ENCODE measurements at regions not wholly inside any gene's neighbourhood (a gene's known extent, or its start where the extent isn't known, plus 50 kb on each side); places are given as distances from the start of the nearest gene placed in this dataset.

DNA sequence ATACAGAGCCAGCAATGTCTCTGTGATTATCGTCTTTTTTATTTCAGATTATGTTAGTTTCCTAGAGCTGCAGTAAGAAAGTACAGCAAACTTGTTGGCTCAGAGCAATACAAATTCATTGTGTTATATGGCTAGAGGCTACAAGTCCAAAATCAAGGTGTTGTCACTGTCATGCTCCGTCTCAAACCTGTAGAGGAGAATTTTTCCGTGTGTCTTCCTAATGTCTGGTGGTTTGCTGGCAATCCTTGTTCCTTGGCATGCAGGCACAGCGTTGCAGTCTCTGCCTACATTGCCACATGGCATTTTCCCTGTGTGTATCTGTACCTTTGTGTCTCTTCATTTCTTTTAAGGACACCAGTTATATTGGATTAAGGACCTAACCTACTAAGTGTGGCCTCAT, 244.4 kb downstream of the LRRIQ3 start:
- H3K4me3 ChIP-seq (ENCODE audit: low read depth, low read length) = no peak overlapping the region
- peak in 1 of 6 donors; percentile 61 for DNase-seq (ENCODE audit: low read depth in 4 of 6, low spot score in 6 of 6)
- H3K4me1 ChIP-seq (ENCODE audit: control insufficient read depth, insufficient read depth, low read length) = no peaks in the 10 kb centered on the region
- no peaks in the 10 kb centered on the region for H3K36me3 ChIP-seq (ENCODE audit: control insufficient read depth, insufficient read depth, low read length)
- no peak overlapping the region for H3K27ac ChIP-seq (ENCODE audit: low read depth, low read length)
- no peaks in the 10 kb centered on the region for H3K9me3 ChIP-seq (ENCODE audit: control insufficient read depth, insufficient read depth, low read length)
- H3K27me3 ChIP-seq (ENCODE audit: control insufficient read depth, insufficient read depth, low read length) = no peaks in the 10 kb centered on the region
- whole genome bisulfite sequencing (ENCODE audit: insufficient coverage) = 100% methylated on average over 2 of the region's 4 CpGs

DNA sequence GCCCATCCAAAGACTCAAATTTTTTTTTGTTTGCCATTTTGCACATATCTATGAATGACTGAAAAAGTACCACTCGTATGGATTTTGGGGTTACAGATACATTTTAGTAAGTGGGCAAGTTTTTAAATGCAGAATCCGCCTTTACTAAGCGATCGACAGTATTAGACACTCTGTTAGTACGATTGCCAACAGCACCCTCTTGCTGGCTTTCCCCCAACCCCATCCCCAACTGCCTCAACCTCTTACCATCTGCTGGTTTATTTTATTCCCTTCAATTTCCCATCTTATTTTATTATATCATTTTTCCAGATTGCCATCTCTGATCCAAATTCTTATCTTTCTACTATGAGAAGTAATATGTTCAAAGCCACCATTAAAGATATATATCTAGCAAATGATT, 244.8 kb downstream of the LRRIQ3 start:
- peak in 2 of 6 donors; percentile 3 to 86 for DNase-seq (ENCODE audit: low read depth in 4 of 6, low spot score in 6 of 6)
- no peak overlapping the region for H3K4me3 ChIP-seq (ENCODE audit: low read depth, low read length)

DNA sequence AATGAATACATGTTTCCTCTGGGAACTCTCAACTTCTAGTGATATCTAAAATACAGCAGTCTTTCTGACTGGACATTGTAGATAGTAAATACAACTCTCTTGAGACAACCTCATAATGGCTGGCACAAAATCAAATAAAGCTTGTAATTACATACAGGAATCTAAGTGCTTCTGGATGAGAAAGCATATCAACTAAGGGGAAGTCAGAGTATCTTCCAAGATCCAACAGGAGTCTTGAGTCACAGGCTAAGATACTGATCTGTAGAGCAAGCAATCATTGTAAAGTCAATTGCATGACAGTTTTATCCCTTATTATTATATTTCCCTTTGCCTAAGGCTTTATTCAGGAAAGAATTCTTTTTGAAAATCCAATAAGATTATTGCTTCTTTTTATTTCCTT, 249.9 kb downstream of the LRRIQ3 start:
- Histone ChIP-seq H3K4me3 (ENCODE audit: low read depth, low read length) (no peak overlapping the region), H3K27ac (ENCODE audit: low read depth, low read length) (no peak overlapping the region), H3K4me1 (ENCODE audit: control insufficient read depth, insufficient read depth, low read length) (no peaks in the 10 kb centered on the region), H3K27me3 (ENCODE audit: control insufficient read depth, insufficient read depth, low read length) (no peaks in the 10 kb centered on the region), H3K36me3 (ENCODE audit: control insufficient read depth, insufficient read depth, low read length) (no peaks in the 10 kb centered on the region), H3K9me3 (ENCODE audit: control insufficient read depth, insufficient read depth, low read length) (no peaks in the 10 kb centered on the region)
- DNase-seq (ENCODE audit: low read depth in 4 of 6, low spot score in 6 of 6) = no peak

More for the DNA sequence above, 244.8 kb downstream of the LRRIQ3 start:
- no peak overlapping the region for H3K27ac ChIP-seq (ENCODE audit: low read depth, low read length)
- no peaks in the 10 kb centered on the region for H3K36me3 ChIP-seq (ENCODE audit: control insufficient read depth, insufficient read depth, low read length)
- 100% methylated on average over 1 of the region's 5 CpGs for WGBS (ENCODE audit: insufficient coverage)
- H3K9me3 ChIP-seq (ENCODE audit: control insufficient read depth, insufficient read depth, low read length) = no peaks in the 10 kb centered on the region
- H3K27me3 ChIP-seq (ENCODE audit: control insufficient read depth, insufficient read depth, low read length) = no peaks in the 10 kb centered on the region
- no peaks in the 10 kb centered on the region for H3K4me1 ChIP-seq (ENCODE audit: control insufficient read depth, insufficient read depth, low read length)

DNA sequence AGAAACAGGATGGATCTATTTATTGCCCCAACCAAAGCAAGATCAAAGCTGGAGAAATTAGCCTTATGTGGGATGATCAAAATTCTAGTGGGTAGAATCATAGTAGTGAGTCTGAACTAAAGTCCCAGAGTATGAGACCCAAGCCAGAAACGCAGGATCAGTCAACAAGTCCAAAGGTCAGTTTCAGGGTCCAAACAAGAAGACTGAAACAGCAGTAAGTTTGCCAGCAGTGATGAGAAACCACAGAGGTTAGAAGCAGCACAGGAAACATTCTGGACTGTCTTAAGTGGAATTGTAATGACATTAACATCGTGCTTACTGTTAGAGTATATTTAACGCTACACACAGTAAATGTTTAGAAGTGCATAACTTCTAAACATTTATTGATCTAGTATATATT, 251.0 kb downstream of the LRRIQ3 start:
- Histone ChIP-seq H3K4me1 (ENCODE audit: control insufficient read depth, insufficient read depth, low read length) (no peaks in the 10 kb centered on the region), H3K27me3 (ENCODE audit: control insufficient read depth, insufficient read depth, low read length) (no peaks in the 10 kb centered on the region), H3K9me3 (ENCODE audit: control insufficient read depth, insufficient read depth, low read length) (no peaks in the 10 kb centered on the region), H3K36me3 (ENCODE audit: control insufficient read depth, insufficient read depth, low read length) (no peaks in the 10 kb centered on the region), H3K4me3 (ENCODE audit: low read depth, low read length) (no peak overlapping the region), H3K27ac (ENCODE audit: low read depth, low read length) (no peak overlapping the region)
- WGBS (ENCODE audit: insufficient coverage) = 89% methylated on average over 1 of the region's 3 CpGs
- no peak for DNase-seq (ENCODE audit: low read depth in 4 of 6, low spot score in 6 of 6)

DNA sequence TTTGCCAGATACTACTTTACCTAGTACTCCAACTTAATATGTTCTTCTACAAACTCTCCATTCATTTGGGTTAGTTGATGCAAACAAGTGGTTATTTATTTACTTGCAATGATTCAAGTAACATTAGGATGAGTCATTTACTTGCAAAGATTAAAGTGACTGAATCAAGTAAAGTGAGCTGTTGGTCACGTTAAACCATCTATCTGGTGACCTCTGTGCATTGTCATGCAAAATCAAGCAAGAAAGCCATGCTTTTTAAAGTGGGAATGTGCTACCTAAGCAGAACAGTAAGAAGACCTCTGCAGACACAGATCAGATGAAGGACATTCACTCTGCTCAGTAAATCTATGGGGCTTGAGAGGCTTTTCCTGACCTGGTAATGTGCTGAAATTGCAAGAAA, 254.7 kb downstream of the LRRIQ3 start:
- Histone ChIP-seq H3K27me3 (ENCODE audit: control insufficient read depth, insufficient read depth, low read length) (no peaks in the 10 kb centered on the region), H3K27ac (ENCODE audit: low read depth, low read length) (no peak overlapping the region)
- 0% methylated on average over 1 of the region's 1 CpG for WGBS (ENCODE audit: insufficient coverage)

DNA sequence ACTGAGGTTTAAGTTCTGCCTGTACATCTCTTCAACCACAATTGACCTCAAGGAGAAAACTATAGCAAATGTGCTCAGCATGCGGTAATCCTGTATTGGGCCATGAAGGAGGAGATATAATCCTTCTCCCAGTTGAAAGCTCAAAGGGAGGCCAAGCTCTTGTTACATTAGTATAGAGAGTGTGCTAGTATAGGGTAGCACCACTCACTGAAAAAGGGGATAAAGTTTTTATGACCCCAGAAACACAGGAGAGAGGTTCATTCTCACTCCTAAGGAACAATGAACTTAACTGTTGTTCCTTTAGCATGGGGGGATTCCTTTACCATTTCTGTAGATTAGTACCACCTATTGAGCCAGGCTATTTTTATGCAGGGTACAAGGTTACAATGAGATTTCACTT, 267.7 kb downstream of the LRRIQ3 start:
- no peak for DNase-seq (ENCODE audit: low read depth in 4 of 6, low spot score in 6 of 6)

More for the DNA sequence above, 254.7 kb downstream of the LRRIQ3 start:
- Histone ChIP-seq H3K36me3 (ENCODE audit: control insufficient read depth, insufficient read depth, low read length) (no peaks in the 10 kb centered on the region), H3K4me1 (ENCODE audit: control insufficient read depth, insufficient read depth, low read length) (no peaks in the 10 kb centered on the region), H3K9me3 (ENCODE audit: control insufficient read depth, insufficient read depth, low read length) (no peaks in the 10 kb centered on the region), H3K4me3 (ENCODE audit: low read depth, low read length) (no peak overlapping the region)
- no peak for DNase-seq (ENCODE audit: low read depth in 4 of 6, low spot score in 6 of 6)

DNA sequence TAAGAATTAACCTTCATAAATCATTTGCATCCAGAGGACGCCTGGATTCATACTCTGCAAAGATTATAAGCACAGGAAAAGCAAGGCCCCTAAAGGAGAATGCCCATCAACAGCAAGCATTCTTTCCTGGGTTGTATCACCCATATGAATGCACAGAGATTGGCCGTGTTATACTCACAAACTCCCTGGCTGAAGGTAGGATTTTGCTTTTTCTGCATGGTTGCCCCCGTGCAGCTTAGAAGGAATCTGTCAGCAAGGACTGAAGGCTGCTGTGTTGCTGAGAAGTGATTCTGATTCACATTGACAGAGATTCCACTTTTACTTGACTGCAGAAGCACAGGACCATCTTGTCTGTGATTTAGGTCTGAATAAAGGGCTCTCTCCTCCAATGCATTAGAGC, 283.0 kb downstream of the LRRIQ3 start:
- Histone ChIP-seq H3K27ac (ENCODE audit: low read depth, low read length) (no peak overlapping the region), H3K36me3 (ENCODE audit: control insufficient read depth, insufficient read depth, low read length) (no peaks in the 10 kb centered on the region), H3K4me3 (ENCODE audit: low read depth, low read length) (no peak overlapping the region), H3K27me3 (ENCODE audit: control insufficient read depth, insufficient read depth, low read length) (no peaks in the 10 kb centered on the region), H3K9me3 (ENCODE audit: control insufficient read depth, insufficient read depth, low read length) (no peaks in the 10 kb centered on the region), H3K4me1 (ENCODE audit: control insufficient read depth, insufficient read depth, low read length) (no peaks in the 10 kb centered on the region)
- WGBS (ENCODE audit: insufficient coverage) = no CpG with 5 or more reads among the region's 3 CpGs
- DNase-seq (ENCODE audit: low read depth in 4 of 6, low spot score in 6 of 6) = peak in 2 of 6 donors; percentile 27 to 74

More for the DNA sequence above, 267.7 kb downstream of the LRRIQ3 start:
- Histone ChIP-seq H3K27ac (ENCODE audit: low read depth, low read length) (no peak overlapping the region), H3K4me3 (ENCODE audit: low read depth, low read length) (no peak overlapping the region), H3K27me3 (ENCODE audit: control insufficient read depth, insufficient read depth, low read length) (no peaks in the 10 kb centered on the region), H3K36me3 (ENCODE audit: control insufficient read depth, insufficient read depth, low read length) (no peaks in the 10 kb centered on the region), H3K4me1 (ENCODE audit: control insufficient read depth, insufficient read depth, low read length) (no peaks in the 10 kb centered on the region), H3K9me3 (ENCODE audit: control insufficient read depth, insufficient read depth, low read length) (no peaks in the 10 kb centered on the region)
- WGBS (ENCODE audit: insufficient coverage) = no CpG with 5 or more reads among the region's 1 CpG

DNA sequence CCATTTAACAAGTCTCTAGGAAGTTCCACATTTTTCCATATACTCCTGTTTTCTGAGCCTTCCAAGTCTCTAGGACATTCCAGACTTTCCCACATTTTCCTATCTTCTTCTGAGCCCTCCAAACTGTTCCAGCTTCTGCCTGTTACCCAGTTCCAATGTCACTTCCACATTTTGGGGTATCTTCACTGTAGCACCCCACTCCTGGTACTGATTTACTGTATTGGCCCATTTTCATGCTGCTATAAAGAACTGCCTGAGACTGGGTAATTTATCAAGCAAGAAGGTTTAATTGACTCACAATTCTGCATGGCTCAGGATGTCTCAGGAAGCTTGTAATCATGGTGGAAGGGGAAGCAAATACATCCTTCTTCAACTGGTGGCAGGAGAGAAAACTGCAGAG, 285.0 kb downstream of the LRRIQ3 start:
- DNase-seq (ENCODE audit: low read depth in 4 of 6, low spot score in 6 of 6) = no peak

DNA sequence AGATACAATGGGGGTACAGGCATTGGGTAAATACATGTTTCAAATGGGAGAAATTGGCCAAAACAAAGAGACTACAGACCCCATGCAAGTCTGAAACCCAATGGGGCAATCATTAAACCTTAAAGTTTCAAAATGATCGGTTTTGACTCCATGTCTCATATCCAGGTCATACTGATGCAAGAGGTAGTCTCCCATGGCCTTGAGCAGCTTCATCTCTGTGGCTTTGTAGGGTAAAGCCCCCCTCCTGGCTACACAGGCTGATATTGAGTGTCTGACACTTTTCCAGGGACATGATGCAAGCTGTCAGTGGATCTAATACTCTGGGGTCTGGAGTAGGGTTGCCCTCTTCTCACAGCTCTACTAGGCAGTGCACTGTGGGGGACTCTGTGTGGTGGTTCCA, 286.1 kb downstream of the LRRIQ3 start:
- H3K36me3 ChIP-seq (ENCODE audit: control insufficient read depth, insufficient read depth, low read length) = no peaks in the 10 kb centered on the region
- H3K4me1 ChIP-seq (ENCODE audit: control insufficient read depth, insufficient read depth, low read length) = no peaks in the 10 kb centered on the region
- no peak overlapping the region for H3K27ac ChIP-seq (ENCODE audit: low read depth, low read length)
- no peak for DNase-seq (ENCODE audit: low read depth in 4 of 6, low spot score in 6 of 6)
- no peak overlapping the region for H3K4me3 ChIP-seq (ENCODE audit: low read depth, low read length)
- no peaks in the 10 kb centered on the region for H3K27me3 ChIP-seq (ENCODE audit: control insufficient read depth, insufficient read depth, low read length)
- H3K9me3 ChIP-seq (ENCODE audit: control insufficient read depth, insufficient read depth, low read length) = no peaks in the 10 kb centered on the region
- no CpG with 5 or more reads among the region's 1 CpG for WGBS (ENCODE audit: insufficient coverage)

More for the DNA sequence above, 285.0 kb downstream of the LRRIQ3 start:
- Histone ChIP-seq H3K27ac (ENCODE audit: low read depth, low read length) (no peak overlapping the region), H3K4me1 (ENCODE audit: control insufficient read depth, insufficient read depth, low read length) (no peaks in the 10 kb centered on the region), H3K4me3 (ENCODE audit: low read depth, low read length) (no peak overlapping the region), H3K36me3 (ENCODE audit: control insufficient read depth, insufficient read depth, low read length) (no peaks in the 10 kb centered on the region), H3K9me3 (ENCODE audit: control insufficient read depth, insufficient read depth, low read length) (no peaks in the 10 kb centered on the region), H3K27me3 (ENCODE audit: control insufficient read depth, insufficient read depth, low read length) (no peaks in the 10 kb centered on the region)

DNA sequence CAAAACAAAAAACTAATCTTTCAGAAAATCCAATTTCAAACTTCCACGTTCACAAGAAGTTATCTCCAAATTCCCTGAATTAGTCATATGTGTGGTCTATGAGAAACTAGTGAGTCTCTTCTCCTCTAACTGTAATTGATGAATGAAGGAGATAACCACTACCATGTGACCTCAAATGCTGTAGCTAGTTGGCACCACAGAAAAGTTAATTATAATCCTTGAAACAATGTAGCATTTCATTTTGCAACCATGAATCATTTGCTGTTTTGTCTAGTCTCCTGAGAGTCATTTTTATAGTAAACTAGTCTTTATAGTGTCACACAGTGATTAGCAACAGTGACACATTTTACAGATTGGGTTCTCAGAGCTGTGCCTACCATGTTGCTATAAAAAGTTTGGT, 287.5 kb downstream of the LRRIQ3 start:
- no peak for DNase-seq (ENCODE audit: low read depth in 4 of 6, low spot score in 6 of 6)
- H3K27ac ChIP-seq (ENCODE audit: low read depth, low read length) = no peak overlapping the region
- no peaks in the 10 kb centered on the region for H3K36me3 ChIP-seq (ENCODE audit: control insufficient read depth, insufficient read depth, low read length)
- H3K27me3 ChIP-seq (ENCODE audit: control insufficient read depth, insufficient read depth, low read length) = no peaks in the 10 kb centered on the region
- H3K4me1 ChIP-seq (ENCODE audit: control insufficient read depth, insufficient read depth, low read length) = no peaks in the 10 kb centered on the region
- H3K9me3 ChIP-seq (ENCODE audit: control insufficient read depth, insufficient read depth, low read length) = no peaks in the 10 kb centered on the region
- H3K4me3 ChIP-seq (ENCODE audit: low read depth, low read length) = no peak overlapping the region
- WGBS (ENCODE audit: insufficient coverage) = no CpG with 5 or more reads among the region's 1 CpG
